Uterus (tissue), 2 donors: ENCODE measurements at regions not wholly inside any gene's neighbourhood (a gene's known extent, or its start where the extent isn't known, plus 50 kb on each side); places are given as distances from the start of the nearest gene placed in this dataset.

Experiments
- CTCF ChIP-seq, 4 experiments: fragments of 200-600 bp in 2 of 4; fragments of 450-650 bp in 2 of 4; sonication (generic) in 2 of 4; IDR thresholded peaks; one replicate each; pipeline ENCODE4 v1.5.1; 2016 to 2019; ENCODE audit warnings: antibody characterized with exemption in 4 of 4, mild to moderate bottlenecking in 2 of 4, moderate library complexity in 1 of 4
- POLR2A ChIP-seq, 2 donors: fragments of 450-650 bp; IDR thresholded peaks; one replicate each; pipeline ENCODE4 v1.6.1; 2016; ENCODE audit warnings: antibody characterized with exemption in 2 of 2, mild to moderate bottlenecking in 1 of 2, moderate library complexity in 1 of 2

DNA sequence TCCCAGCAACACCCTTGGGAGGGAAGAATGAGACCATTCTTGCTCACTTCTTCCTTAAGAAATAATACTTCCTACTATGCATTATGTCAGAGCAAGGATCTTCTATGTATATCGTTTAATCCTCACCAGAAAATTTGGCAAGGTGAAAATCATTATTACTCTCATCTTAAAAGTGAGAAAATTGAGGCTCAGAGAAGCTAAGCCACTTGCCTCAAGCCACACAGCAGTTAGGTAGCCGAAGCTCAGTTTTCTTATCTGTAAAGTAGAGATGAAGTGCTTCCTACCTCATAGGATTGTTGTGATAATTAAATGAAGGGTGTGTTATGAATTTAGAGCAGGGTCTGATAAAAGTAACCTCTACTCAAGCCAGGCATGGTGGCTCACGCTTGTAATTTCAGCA lies 368.9 kb upstream of the ASIC2 start:
- TF ChIP-seq CTCF (IDR thresholded peaks at IDR 0.05) = no peak
- TF ChIP-seq POLR2A (IDR thresholded peaks at IDR 0.05) = no peak
